Upper lobe of right lung (tissue), 1 donor: ENCODE measurements at regions not wholly inside any gene's neighbourhood (a gene's known extent, or its start where the extent isn't known, plus 50 kb on each side); places are given as distances from the start of the nearest gene placed in this dataset.

Experiments used
- ATAC-seq: fragments of 200-7000 bp; cut with Tn5 transposase; one replicate; pipeline ENCODE4 v1.9.1; 2020; ENCODE audit warnings: mild to moderate bottlenecking, moderate library complexity
- DNase-seq: peaks from one replicate; pipeline ENCODE4 v3.0.0-alpha.2; 2020
- H3K27ac ChIP-seq: fragments of 200-600 bp; one replicate; pipeline ENCODE4 v1.8.0; 2022
- H3K27me3 ChIP-seq: fragments of 200-600 bp; one replicate; pipeline ENCODE4 v1.8.0; 2022; ENCODE audit warnings: mild to moderate bottlenecking
- H3K36me3 ChIP-seq: fragments of 200-600 bp; one replicate; pipeline ENCODE4 v1.8.0; 2022
- H3K4me1 ChIP-seq: fragments of 200-600 bp; one replicate; pipeline ENCODE4 v1.8.0; 2022
- H3K4me3 ChIP-seq: fragments of 200-600 bp; one replicate; pipeline ENCODE4 v1.8.0; 2022; ENCODE audit warnings: mild to moderate bottlenecking
- H3K9me3 ChIP-seq: fragments of 200-600 bp; one replicate; pipeline ENCODE4 v1.8.0; 2022
- CTCF ChIP-seq: fragments of 200-600 bp; IDR thresholded peaks from one replicate; pipeline ENCODE4 v1.8.0; 2022; ENCODE audit warnings: antibody characterized with exemption
- intact Hi-C: fragments of 100-400 bp; cut with DNase I; formaldehyde crosslinking; loops from one replicate; pipeline ENCODE4 v1.11.0; 2022
- donor health status: DM: no; HTN: yes; CAD: no; lungs with severe emphysema.

DNA sequence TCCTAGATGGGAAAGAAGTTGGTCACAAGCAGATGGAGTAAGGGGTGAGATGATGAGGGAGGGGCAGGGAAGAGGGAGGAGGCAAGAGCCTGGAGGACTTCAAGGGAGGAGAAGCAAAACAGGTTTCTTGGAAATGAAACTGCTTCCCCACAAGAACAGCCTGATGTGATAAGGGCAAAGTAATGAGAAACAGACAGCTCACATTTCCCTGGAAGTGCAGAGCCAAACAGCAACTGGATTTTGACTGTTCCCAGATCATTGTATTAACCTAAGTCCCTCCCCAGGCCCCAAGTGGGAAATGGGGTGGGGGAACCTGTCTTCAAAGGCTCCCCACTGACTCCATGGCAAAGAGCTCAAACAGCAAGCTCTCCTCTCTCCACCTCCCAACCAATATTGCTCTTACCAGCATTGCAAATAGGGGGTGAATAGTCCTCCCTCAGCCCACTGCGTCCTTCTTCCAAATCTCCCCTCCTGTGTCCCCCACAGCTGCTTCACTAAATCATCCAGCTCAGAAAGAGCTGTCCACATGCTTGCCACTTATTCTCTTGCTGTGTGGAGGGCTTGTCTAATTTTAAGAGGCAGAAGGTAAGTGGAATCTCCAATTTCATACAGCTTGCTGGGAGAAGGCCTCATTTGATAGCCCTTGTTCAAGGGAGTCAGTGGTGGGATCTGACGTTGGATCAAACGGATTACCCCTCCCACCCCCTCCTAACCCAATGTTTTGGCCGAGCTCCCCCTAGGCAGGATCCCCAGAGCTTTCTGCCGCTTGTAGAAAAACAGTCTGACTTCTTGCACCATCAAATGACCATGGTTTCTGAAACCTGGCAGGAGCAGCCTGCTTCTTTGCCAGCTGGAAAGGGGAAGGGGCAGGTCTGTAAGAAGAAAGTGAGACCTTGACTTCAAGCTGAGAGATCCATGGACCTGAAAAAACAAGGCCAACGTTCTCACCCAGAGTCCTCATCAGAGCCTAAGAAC lies 56.3 kb upstream of the SMIM36 start:
- no peak for TF ChIP-seq CTCF
- DNase-seq, result no peak
- Histone ChIP-seq H3K9me3 (no peaks in the 10 kb centered on the region), H3K36me3 (no peaks in the 10 kb centered on the region), H3K4me1 (no peaks in the 10 kb centered on the region), H3K4me3 (no peak overlapping the region), H3K27ac (no peak overlapping the region), H3K27me3 (no peaks in the 10 kb centered on the region)
- intact Hi-C loops, result no loop called here
- ATAC-seq, result peak; percentile 27

GRCh38 chr17:55564081-55564480 lies 52.8 kb upstream of the SMIM36 start:
- intact Hi-C loops, result no loop called here
- Histone ChIP-seq H3K27me3 (no peaks in the 10 kb centered on the region), H3K4me1 (no peaks in the 10 kb centered on the region), H3K36me3 (no peaks in the 10 kb centered on the region), H3K4me3 (no peak overlapping the region), H3K27ac (no peak overlapping the region), H3K9me3 (no peaks in the 10 kb centered on the region)
- no peak for TF ChIP-seq CTCF
- DNase-seq, result no peak
- no peak for ATAC-seq

DNA sequence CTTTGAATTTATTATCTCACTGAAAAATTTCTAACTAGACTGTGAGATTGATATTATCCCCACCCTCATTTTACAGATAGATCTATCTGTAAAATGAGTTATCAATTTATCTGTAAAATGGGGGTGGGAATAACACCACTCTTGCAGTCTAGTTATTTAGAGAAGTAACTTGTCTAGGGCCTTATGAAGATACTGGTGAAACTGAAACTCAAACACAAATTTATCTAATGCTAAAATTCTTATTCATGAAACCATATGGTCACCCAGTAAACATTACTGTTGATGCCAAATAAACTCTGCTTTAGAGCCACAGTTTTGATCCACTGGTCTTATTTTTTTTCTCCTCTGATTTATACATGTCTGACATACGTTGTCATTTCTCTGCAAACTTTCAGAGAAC lies 52.1 kb upstream of the SMIM36 start:
- TF ChIP-seq CTCF, result no peak
- ATAC-seq (no peak), DNase-seq (no peak)
- H3K4me3 ChIP-seq, result no peak overlapping the region
- H3K4me1 ChIP-seq, result no peaks in the 10 kb centered on the region
- no peaks in the 10 kb centered on the region for H3K36me3 ChIP-seq
- intact Hi-C loops, result no loop called here
- H3K27ac ChIP-seq, result no peak overlapping the region
- no peaks in the 10 kb centered on the region for H3K27me3 ChIP-seq
- no peaks in the 10 kb centered on the region for H3K9me3 ChIP-seq

- no peaks in the 10 kb centered on the region for H3K9me3 ChIP-seq
- no peak overlapping the region for H3K4me3 ChIP-seq
- ATAC-seq (no peak), DNase-seq (no peak)
- TF ChIP-seq CTCF, result no peak
- H3K27me3 ChIP-seq, result no peaks in the 10 kb centered on the region
- H3K27ac ChIP-seq, result no peak overlapping the region
- H3K4me1 ChIP-seq, result no peaks in the 10 kb centered on the region
- H3K36me3 ChIP-seq, result no peaks in the 10 kb centered on the region
- intact Hi-C loops, result no loop called here
Observed at GRCh38 chr17:55561973-55562495, 50.8 kb upstream of the SMIM36 start.

- Histone ChIP-seq H3K9me3 (no peaks in the 10 kb centered on the region), H3K4me1 (no peaks in the 10 kb centered on the region), H3K27me3 (no peaks in the 10 kb centered on the region), H3K36me3 (no peaks in the 10 kb centered on the region), H3K4me3 (no peak overlapping the region), H3K27ac (no peak overlapping the region)
- ATAC-seq, result no peak
- no peak for DNase-seq
- no peak for TF ChIP-seq CTCF
- intact Hi-C loops, result no loop called here
Observed at GRCh38 chr17:55561316-55561972, 50.2 kb upstream of the SMIM36 start.
